GM18861 (cell line): ENCODE measurements at regions not wholly inside any gene's neighbourhood (a gene's known extent, or its start where the extent isn't known, plus 50 kb on each side); places are given as distances from the start of the nearest gene placed in this dataset.
"Not testable (repeated sequence)": the region's sequence is repeated elsewhere in the genome, so short reads cannot be mapped to it uniquely, and the experiment has no call there.

Experiments used
- ATAC-seq: cut with Tn5 transposase; IDR thresholded peaks from one replicate; pipeline ENCODE4 v1.9.1; 2021; ENCODE audit not compliant: unreplicated experiment

GRCh38 chr21:22138297-22139016, 1140.2 kb downstream of the NCAM2 start:
- no peak for ATAC-seq

- no peak for ATAC-seq
Observed at GRCh38 chr21:22145545-22145944, 1147.3 kb downstream of the NCAM2 start.

- no peak for ATAC-seq
Observed at GRCh38 chr21:22154579-22155274, 1156.5 kb downstream of the NCAM2 start.

- ATAC-seq = no peak
Observed at GRCh38 chr21:22164912-22165311, 1166.7 kb downstream of the NCAM2 start.

- ATAC-seq = no peak
Observed at GRCh38 chr21:22174746-22175145, 1176.5 kb downstream of the NCAM2 start.

GRCh38 chr21:22189278-22189677, 1191.1 kb downstream of the NCAM2 start:
- no peak for ATAC-seq

- ATAC-seq = no peak
Observed at GRCh38 chr21:22191581-22191980, 1193.4 kb downstream of the NCAM2 start.

- no peak for ATAC-seq
Observed at GRCh38 chr21:22192766-22193165, 1194.6 kb downstream of the NCAM2 start.

- ATAC-seq = not testable (repeated sequence)
Observed at GRCh38 chr21:22194986-22195385, 1196.8 kb downstream of the NCAM2 start.

- no peak for ATAC-seq
Observed at GRCh38 chr21:22200378-22201092, 1202.3 kb downstream of the NCAM2 start.

- no peak for ATAC-seq
Observed at GRCh38 chr21:22201126-22201525, 1202.9 kb downstream of the NCAM2 start.

- no peak for ATAC-seq
Observed at GRCh38 chr21:22201669-22202068, 1203.5 kb downstream of the NCAM2 start.

- no peak for ATAC-seq
Observed at GRCh38 chr21:22209304-22209700, 1211.1 kb downstream of the NCAM2 start.

GRCh38 chr21:22211943-22212342, 1213.7 kb downstream of the NCAM2 start:
- ATAC-seq = no peak

- ATAC-seq = peak; percentile 58
Observed at GRCh38 chr21:22223385-22223784, 1225.2 kb downstream of the NCAM2 start.

- peak; percentile 44 for ATAC-seq
Observed at GRCh38 chr21:22224261-22224660, 1226.1 kb downstream of the NCAM2 start.

GRCh38 chr21:22225299-22225698, 1227.1 kb downstream of the NCAM2 start:
- ATAC-seq = no peak

- no peak for ATAC-seq
Observed at GRCh38 chr21:22231013-22231412, 1232.8 kb downstream of the NCAM2 start.

GRCh38 chr21:22235866-22236590, 1237.8 kb downstream of the NCAM2 start:
- no peak for ATAC-seq

- ATAC-seq = no peak
Observed at GRCh38 chr21:22244516-22244915, 1246.3 kb downstream of the NCAM2 start.

- ATAC-seq = no peak
Observed at GRCh38 chr21:22250355-22250754, 1252.1 kb downstream of the NCAM2 start.
